ENCODE measurements at regions not wholly inside any gene's neighbourhood (a gene's known extent, or its start where the extent isn't known, plus 50 kb on each side); places are given as distances from the start of the nearest gene placed in this dataset.

- intact Hi-C loops (cut with micrococcal nuclease), result no loop called here
- Mint-ChIP-seq H3K4me1 (ENCODE audit: low read depth) (peaks cover under 1% of the 10 kb centered on the region), H3K4me3 (no peak overlapping the region), H3K36me3 (ENCODE audit: low read depth) (no peaks in the 10 kb centered on the region), H3K9me3 (no peaks in the 10 kb centered on the region), H3K27me3 (peaks cover 2% of the 10 kb centered on the region), H3K27ac (no peak overlapping the region)
- no peak for TF ChIP-seq CTCF (IDR thresholded peaks at IDR 0.05)
- ChIA-PET POLR2A (no interaction called here), CTCF (interaction anchor here (0.5 kb wide), 1 partner anchor 1960 kb away, joined by 3 read pairs; no protein-coding TSS in a partner anchor)
- ATAC-seq (no peak), DNase-seq (no peak)
Observed at GRCh38 chr2:74772046-74772445, 61.9 kb upstream of the HK2 start.

- Mint-ChIP-seq H3K36me3 (ENCODE audit: low read depth) (no peaks in the 10 kb centered on the region), H3K27me3 (no peaks in the 10 kb centered on the region), H3K27ac (peak overlapping the region; percentile 34), H3K4me3 (no peak overlapping the region), H3K9me3 (no peaks in the 10 kb centered on the region), H3K4me1 (ENCODE audit: low read depth) (peaks cover 11% of the 10 kb centered on the region)
- CTCF ChIA-PET, result no interaction called here
- intact Hi-C loops (cut with micrococcal nuclease), result no loop called here
- ATAC-seq (peak; percentile 37), DNase-seq (peak; percentile 17)
- TF ChIP-seq CTCF (IDR thresholded peaks at IDR 0.05), result no peak
- POLR2A ChIA-PET, result no interaction called here
Observed at GRCh38 chr2:74777161-74777900, 56.6 kb upstream of the HK2 start.

DNA sequence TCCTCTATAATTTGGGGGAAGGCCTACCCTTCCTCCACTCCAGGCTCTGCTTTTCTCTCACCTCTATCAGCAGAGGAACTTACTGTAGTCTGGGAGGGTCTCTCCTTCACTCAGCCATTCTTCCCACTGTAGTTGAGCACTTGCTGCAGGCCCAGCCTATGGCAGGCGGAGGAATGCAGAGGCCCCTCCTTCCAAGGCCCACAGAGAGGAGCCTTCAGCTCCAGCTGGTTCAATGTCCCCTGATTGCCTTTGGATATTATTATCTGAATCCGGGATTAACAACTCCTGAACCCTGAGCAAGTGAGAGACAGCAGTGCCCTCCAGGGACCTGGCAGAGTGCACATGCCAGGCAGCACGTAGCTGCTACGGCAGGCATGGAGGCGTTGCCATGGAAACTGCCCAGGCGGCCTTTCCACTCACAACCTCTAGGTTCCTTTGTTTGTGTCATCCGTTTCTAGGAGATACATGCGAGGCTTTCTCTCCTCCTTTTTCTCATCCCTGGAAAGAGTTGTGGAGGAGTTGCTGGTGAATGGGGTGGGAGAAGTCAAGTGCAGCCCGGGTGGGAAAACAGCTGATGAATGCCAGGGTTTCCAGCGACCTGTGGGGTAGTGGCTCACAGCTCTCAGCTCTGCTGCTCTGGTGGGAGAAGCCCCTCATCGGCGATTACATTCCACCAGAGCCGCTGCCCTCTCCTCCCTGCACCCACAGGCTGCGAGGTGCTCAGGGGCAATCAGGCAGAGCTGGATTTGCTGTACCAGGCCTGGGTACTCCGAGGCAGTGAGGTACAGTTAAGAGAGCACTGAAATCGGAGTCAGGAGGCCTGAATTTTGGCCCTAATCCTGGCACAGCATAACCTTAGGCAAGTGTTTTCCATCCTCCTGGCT is 55.3 kb upstream of the HK2 start:
- ChIA-PET CTCF (no interaction called here), POLR2A (no interaction called here)
- no peak overlapping the region for H3K4me3 Mint-ChIP-seq

GRCh38 chr2:74779265-74779558 is 54.7 kb upstream of the HK2 start:
- POLR2A ChIA-PET, result no interaction called here
- CTCF ChIA-PET, result no interaction called here
- TF ChIP-seq CTCF (IDR thresholded peaks at IDR 0.05), result no peak
- H3K27ac Mint-ChIP-seq, result no peak overlapping the region
- no peak overlapping the region for H3K4me3 Mint-ChIP-seq
- intact Hi-C loops (cut with micrococcal nuclease), result no loop called here
- peaks cover 11% of the 10 kb centered on the region for H3K4me1 Mint-ChIP-seq (ENCODE audit: low read depth)
- DNase-seq (no peak), ATAC-seq (no peak)
- no peaks in the 10 kb centered on the region for H3K36me3 Mint-ChIP-seq (ENCODE audit: low read depth)
- H3K9me3 Mint-ChIP-seq, result no peaks in the 10 kb centered on the region
- no peaks in the 10 kb centered on the region for H3K27me3 Mint-ChIP-seq

More for the DNA sequence above, 55.3 kb upstream of the HK2 start:
- H3K27ac Mint-ChIP-seq, result no peak overlapping the region
- TF ChIP-seq CTCF (IDR thresholded peaks at IDR 0.05), result no peak
- H3K36me3 Mint-ChIP-seq (ENCODE audit: low read depth), result no peaks in the 10 kb centered on the region
- intact Hi-C loops (cut with micrococcal nuclease), result no loop called here
- DNase-seq (peak; percentile 8), ATAC-seq (no peak)
- no peaks in the 10 kb centered on the region for H3K9me3 Mint-ChIP-seq
- peaks cover 11% of the 10 kb centered on the region for H3K4me1 Mint-ChIP-seq (ENCODE audit: low read depth)
- H3K27me3 Mint-ChIP-seq, result no peaks in the 10 kb centered on the region

DNA sequence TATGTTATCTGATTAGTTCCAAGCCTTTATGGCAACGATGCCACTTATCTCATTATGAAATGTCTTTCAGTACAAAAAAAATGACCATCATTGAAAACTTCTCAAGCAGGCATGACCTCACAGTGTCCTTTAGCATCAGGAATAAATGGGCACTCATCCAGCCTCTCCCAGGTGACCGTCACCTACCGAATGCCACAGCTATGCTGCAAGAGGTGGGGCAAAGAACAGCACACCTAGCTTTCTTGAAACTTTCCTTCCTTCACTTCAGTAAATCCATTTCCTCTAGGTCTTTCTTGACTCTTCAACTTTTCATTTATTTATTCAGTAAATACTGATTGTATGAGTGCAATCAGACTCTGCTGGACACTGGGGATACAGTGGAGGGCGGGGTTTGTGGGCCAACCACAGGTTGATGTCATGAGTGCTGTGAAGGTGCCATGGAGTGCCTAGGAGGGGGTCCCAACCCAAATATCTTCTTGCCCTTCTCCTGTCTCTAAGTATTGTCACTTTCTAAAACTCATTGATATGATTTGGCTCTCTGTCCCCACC is 54.3 kb upstream of the HK2 start:
- no peaks in the 10 kb centered on the region for H3K9me3 Mint-ChIP-seq
- H3K4me1 Mint-ChIP-seq (ENCODE audit: low read depth), result peaks cover 11% of the 10 kb centered on the region
- POLR2A ChIA-PET, result no interaction called here
- ATAC-seq, result no peak
- intact Hi-C loops (cut with micrococcal nuclease), result no loop called here
- H3K4me3 Mint-ChIP-seq, result no peak overlapping the region
- no peak for DNase-seq
- H3K27me3 Mint-ChIP-seq, result no peaks in the 10 kb centered on the region
- no peak overlapping the region for H3K27ac Mint-ChIP-seq
- no peak for TF ChIP-seq CTCF (IDR thresholded peaks at IDR 0.05)
- no peaks in the 10 kb centered on the region for H3K36me3 Mint-ChIP-seq (ENCODE audit: low read depth)
- CTCF ChIA-PET, result no interaction called here

Data from activated CD8-positive, alpha-beta T cell treated with anti-CD3 and anti-CD28 coated beads for 36 hours (primary cell).